Kasumi-1 (cell line): ENCODE measurements at regions not wholly inside any gene's neighbourhood (a gene's known extent, or its start where the extent isn't known, plus 50 kb on each side); places are given as distances from the start of the nearest gene placed in this dataset.
A peak's percentile ranks its signal among the peaks of the same experiment; 100 is the strongest.

ENCODE experiments used
- DNase-seq, 2 experiments: peaks; one replicate each; lab custom pipeline; 2025; lab: John Stamatoyannopoulos, UW

GRCh38 chr13:76750126-76750525, 136.1 kb downstream of the KCTD12 start:
- DNase-seq: no peak

GRCh38 chr13:76745261-76746200, 140.7 kb downstream of the KCTD12 start:
- DNase-seq: peak; percentile 86 to 91

GRCh38 chr13:76741624-76742023, 144.6 kb downstream of the KCTD12 start:
- DNase-seq: no peak

GRCh38 chr13:76741046-76741445, 145.2 kb downstream of the KCTD12 start:
- no peak for DNase-seq

- no peak for DNase-seq
Observed at GRCh38 chr13:76738616-76739015, 147.6 kb downstream of the KCTD12 start.

- DNase-seq: no peak
Observed at GRCh38 chr13:76737526-76737925, 148.7 kb downstream of the KCTD12 start.

GRCh38 chr13:76735641-76736040, 150.6 kb downstream of the KCTD12 start:
- DNase-seq: no peak

- DNase-seq: no peak
Observed at GRCh38 chr13:76733671-76734070, 152.5 kb downstream of the KCTD12 start.

- DNase-seq: no peak
Observed at GRCh38 chr13:76732367-76732766, 153.8 kb downstream of the KCTD12 start.

- no peak for DNase-seq
Observed at GRCh38 chr13:76730220-76730619, 156.0 kb downstream of the KCTD12 start.

- DNase-seq: no peak
Observed at GRCh38 chr13:76729691-76730090, 156.5 kb downstream of the KCTD12 start.

- DNase-seq: no peak
Observed at GRCh38 chr13:76725896-76726295, 160.3 kb downstream of the KCTD12 start.

GRCh38 chr13:76725211-76725610, 161.0 kb downstream of the KCTD12 start:
- DNase-seq: no peak

- DNase-seq: no peak
Observed at GRCh38 chr13:76724421-76724820, 161.8 kb downstream of the KCTD12 start.

GRCh38 chr13:76723551-76724232, 162.5 kb downstream of the KCTD12 start:
- DNase-seq: peak; percentile 89 to 92

- DNase-seq: no peak
Observed at GRCh38 chr13:76722782-76723181, 163.4 kb downstream of the KCTD12 start.

- peak; percentile 13 to 18 for DNase-seq
Observed at GRCh38 chr13:76720821-76721220, 165.4 kb downstream of the KCTD12 start.

- no peak for DNase-seq
Observed at GRCh38 chr13:76720416-76720815, 165.8 kb downstream of the KCTD12 start.

GRCh38 chr13:76719955-76720354, 166.2 kb downstream of the KCTD12 start:
- no peak for DNase-seq

- no peak for DNase-seq
Observed at GRCh38 chr13:76717092-76717491, 169.1 kb downstream of the KCTD12 start.

GRCh38 chr13:76715621-76716020, 170.6 kb downstream of the KCTD12 start:
- no peak for DNase-seq

- no peak for DNase-seq
Observed at GRCh38 chr13:76715075-76715474, 171.1 kb downstream of the KCTD12 start.

- DNase-seq: no peak
Observed at GRCh38 chr13:76713280-76713679, 172.9 kb downstream of the KCTD12 start.
